SH-SY5Y (cell line): ENCODE measurements at regions not wholly inside any gene's neighbourhood (a gene's known extent, or its start where the extent isn't known, plus 50 kb on each side); places are given as distances from the start of the nearest gene placed in this dataset.

Experiments
- GATA2 ChIP-seq: IDR thresholded peaks from 2 replicates; pipeline ENCODE4 v1.6.1; 2011; ENCODE audit warnings: mild to moderate bottlenecking, low read depth, low read length
- GATA3 ChIP-seq: IDR thresholded peaks from 2 replicates; pipeline ENCODE4 v1.6.1; 2011; ENCODE audit warnings: low read depth, mild to moderate bottlenecking, low read length, moderate library complexity

GRCh38 chr2:21912405-21912804 lies 788.6 kb downstream of the TDRD15 start:
- TF ChIP-seq GATA3 (no peak), GATA2 (no peak)
